ENCODE measurements at regions not wholly inside any gene's neighbourhood (a gene's known extent, or its start where the extent isn't known, plus 50 kb on each side); places are given as distances from the start of the nearest gene placed in this dataset.

GRCh38 chrX:134716620-134717012 is 58.3 kb upstream of the PLAC1 start:
- no peak for DNase-seq

- DNase-seq = no peak
Observed at GRCh38 chrX:134715930-134716619, 57.8 kb upstream of the PLAC1 start.

DNA sequence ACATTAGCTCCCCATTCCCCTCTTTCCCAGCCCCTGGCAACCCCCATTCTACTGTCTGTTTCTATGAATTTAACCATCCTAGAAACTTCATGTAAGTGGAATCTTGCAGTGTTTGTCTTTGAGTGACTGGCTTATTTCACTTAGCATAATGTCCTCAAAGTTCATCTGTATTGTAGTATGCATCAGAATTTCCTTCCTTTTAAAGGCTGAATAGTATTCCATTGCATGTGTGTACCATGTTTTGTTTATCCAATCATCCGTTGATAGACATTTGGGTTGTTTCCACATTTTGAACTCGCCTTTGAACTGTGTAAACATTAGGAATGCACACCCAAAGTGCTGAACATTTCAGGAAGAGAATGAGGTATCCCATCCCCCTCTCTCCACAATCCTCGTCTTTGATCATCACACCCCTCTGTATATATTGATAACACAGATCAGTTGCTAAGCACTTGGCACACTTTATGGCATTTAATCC is 56.4 kb upstream of the PLAC1 start:
- no peak for DNase-seq

DNA sequence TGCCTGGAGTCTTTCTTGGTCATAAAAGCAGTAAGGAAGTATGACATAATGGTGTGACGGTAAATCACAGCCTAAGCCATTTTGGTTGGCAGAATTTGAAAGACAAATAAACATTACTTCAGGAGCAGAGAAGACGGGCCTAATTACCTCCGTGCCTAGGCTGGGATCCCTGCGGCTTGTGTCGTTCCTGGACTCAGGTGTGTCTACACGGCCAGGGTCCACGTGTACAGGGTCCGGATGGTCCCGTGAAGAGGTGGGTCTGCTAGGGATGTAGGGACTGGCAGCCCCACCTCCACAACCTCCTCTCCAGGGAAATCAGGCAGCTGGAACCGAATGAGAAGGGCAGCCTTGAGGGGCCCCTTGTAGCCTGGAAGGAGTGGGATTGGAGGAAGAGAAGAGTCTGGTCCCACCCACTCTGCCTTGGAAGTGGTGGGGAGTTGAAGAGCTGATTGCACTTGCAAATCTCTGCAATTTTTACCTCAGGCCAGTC is 55.4 kb upstream of the PLAC1 start:
- DNase-seq = no peak

GRCh38 chrX:134712272-134712671 is 54.0 kb upstream of the PLAC1 start:
- no peak for DNase-seq

DNA sequence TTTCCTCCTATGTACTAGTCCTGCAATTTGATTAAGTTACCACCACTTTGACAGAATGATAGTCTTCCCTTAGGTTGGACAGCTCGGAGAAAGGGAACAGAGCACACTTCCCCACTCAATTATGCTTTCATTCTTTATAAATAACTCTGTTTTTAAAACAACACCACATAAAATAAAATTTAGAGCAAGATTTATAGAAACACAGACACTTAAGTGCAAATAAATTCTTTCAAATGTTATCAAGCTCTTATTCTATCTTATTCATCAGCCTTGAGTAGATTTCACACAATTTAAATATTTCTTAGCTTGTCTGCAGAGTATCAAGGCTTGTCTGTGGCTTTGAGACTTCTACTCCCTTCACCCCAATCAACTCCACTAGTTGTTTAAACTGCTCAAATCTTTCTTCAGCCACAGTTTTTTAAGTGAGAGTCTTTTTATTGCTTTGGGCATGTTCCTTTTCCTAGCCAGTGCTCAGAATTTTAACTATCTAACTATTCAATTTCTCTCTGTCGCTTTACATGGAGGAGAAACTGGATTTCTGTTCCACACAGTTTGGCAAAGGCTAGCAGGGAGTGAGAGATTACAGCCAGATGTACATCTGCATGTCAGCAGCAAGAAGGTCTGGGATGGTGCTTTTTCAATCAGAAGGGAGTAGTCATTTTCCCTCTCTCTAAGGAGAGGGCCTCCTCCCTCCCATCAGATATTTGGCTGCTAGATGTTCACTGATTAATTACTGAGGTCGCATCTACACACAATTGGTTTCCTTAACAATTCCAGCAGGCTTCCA is 53.1 kb upstream of the PLAC1 start:
- no peak for DNase-seq
